NCI-H187 treated with DMSO at 0.1 percent for 48 hours (cell line): ENCODE measurements at regions not wholly inside any gene's neighbourhood (a gene's known extent, or its start where the extent isn't known, plus 50 kb on each side); places are given as distances from the start of the nearest gene placed in this dataset.

ENCODE experiments used
- DNase-seq: peaks from one replicate; lab custom pipeline; 2025; lab: John Stamatoyannopoulos, UW

DNA sequence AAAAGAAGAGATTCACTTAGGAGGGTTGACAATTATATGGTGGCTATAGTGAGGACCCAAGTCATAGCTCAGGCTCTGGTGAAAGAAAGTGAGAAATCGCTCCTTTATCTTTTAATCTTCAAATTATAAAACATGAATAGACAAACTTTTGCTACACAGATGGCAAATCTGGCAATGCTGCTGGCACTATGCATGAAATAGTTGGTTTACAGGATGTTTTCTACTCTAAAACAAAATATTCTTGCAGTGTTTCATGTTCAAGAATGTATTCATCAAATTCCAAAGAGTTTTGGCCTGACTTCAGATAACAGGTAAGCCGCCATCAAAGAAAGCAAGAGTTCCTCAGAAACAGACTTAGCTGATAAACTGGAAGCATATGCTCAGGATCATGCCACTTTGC, 801.2 kb downstream of the C4orf33 start:
- no peak for DNase-seq

DNA sequence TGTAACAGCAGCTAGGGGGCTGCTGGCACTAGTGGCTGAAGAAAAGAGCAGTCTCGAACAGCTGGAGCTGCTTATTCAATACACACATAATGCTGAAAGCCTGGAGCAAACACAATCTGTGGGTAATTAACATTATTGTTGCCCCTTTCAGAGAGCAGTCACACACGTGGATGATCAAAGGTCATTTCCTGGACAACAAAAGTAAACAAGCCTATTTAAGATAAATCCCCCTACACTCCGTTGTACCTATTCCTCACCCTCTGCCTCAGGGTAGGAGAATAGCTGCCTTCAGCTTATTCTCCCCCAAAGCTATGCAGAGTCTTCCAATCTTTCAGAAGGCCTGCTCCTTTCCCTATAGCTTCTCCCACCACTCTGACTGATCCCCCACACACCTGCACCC, 803.9 kb downstream of the C4orf33 start:
- no peak for DNase-seq

GRCh38 chr4:129900430-129900953, 804.5 kb downstream of the C4orf33 start:
- no peak for DNase-seq

GRCh38 chr4:129901205-129901604, 805.3 kb downstream of the C4orf33 start:
- no peak for DNase-seq

- DNase-seq, result no peak
These were observed 807.9 kb downstream of the C4orf33 start for GRCh38 chr4:129903861-129904260.

DNA sequence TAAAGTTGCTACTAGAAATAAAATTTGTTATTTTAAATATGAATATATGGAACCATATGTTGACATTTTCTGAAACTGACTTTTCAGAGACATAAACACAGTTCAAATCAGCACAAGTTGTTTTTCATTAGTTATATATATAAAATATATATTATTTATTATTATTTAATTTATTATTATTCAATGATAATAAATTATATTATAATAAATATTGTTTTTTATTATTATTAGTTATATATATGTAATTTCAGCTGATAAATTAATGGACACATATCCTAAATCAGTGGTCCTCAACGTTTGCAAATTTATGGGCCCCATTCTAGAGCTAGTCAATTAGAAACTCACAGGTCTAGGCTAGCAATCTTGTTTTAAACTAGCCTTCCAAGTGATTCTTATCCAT, 809.3 kb downstream of the C4orf33 start:
- DNase-seq, result no peak

- no peak for DNase-seq
These were observed 812.2 kb downstream of the C4orf33 start for GRCh38 chr4:129908117-129908516.

GRCh38 chr4:129916991-129917390, 821.0 kb downstream of the C4orf33 start:
- no peak for DNase-seq

- DNase-seq, result no peak
These were observed 821.7 kb downstream of the C4orf33 start for GRCh38 chr4:129917651-129918050.

- no peak for DNase-seq
These were observed 831.0 kb downstream of the C4orf33 start for GRCh38 chr4:129926936-129927335.

GRCh38 chr4:129929052-129929451, 833.1 kb downstream of the C4orf33 start:
- DNase-seq, result no peak

DNA sequence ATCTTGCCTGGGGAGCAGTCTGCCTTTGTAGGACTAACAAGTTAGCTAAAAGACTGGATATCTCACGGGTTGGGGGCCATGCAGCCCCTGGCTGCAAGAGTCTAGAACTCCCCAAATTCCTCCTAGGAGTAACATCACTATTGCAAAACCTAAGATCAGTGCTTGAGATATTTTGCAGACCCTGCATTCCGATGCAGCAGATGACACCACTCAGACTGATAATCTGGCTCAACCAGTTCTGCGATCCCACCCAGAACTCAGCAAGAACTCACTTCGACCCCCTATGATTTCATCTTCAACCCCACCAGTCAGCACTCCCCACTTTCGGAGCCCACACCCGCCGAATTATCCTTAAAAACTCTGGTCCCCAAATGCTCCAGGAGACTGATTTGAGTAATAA, 834.0 kb downstream of the C4orf33 start:
- DNase-seq, result no peak

GRCh38 chr4:129950217-129950616, 854.3 kb downstream of the C4orf33 start:
- no peak for DNase-seq

- DNase-seq, result no peak
These were observed 870.2 kb downstream of the C4orf33 start for GRCh38 chr4:129966175-129966574.

GRCh38 chr4:129968366-129968765, 872.4 kb downstream of the C4orf33 start:
- DNase-seq, result no peak

DNA sequence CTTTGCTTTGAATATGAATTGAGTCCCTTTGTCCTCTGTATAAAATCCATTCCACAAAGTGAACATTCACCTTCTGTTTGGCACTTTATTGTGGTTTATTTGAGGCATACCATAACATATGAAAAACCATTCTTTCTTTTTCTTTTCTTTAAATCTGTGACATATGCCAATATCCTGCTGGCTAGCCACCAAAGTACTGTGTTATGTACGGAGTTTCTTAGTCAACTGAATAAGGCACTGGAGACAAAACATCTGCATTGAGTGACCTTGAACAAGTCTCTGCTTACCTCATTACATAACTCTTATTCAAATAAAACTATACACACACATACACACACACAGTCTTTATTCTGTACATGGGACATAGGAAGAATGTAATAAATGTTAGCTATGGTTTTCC, 872.8 kb downstream of the C4orf33 start:
- no peak for DNase-seq

DNA sequence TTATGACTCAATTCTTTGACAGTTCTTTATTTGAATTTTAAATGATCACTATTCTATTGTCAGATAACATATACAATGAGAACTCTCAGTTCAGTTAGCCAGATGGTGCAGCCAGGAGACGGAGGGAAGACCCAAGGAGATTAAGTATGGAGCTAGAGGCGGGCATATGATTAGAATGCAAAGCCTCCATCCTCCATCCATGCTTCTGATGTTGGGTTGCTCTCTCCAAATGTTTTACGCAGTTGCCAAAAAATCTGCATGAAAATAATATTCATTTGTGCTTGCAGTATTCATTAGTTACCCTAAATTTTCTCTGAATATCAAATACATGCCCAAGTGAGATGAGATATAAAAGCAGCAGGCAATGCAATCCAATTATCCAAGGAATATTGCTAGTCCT, 874.8 kb downstream of the C4orf33 start:
- no peak for DNase-seq

DNA sequence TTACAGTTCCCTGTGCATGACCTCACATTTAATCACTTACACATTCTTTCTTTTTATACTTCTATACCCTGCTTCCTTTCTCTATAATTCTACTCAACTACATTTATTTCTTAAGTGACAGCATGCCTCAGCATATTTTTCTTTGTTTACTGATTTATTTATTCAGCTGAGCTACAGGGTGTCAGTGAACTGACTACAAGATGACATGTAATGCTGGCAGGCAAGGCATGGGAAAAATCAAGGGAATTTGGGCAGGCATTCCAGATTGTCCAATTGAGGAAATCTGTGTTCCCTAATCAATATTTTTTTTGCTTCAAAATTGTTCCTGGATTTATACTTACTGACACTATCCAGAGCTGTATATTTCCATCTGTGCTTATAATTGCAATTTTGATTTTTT, 875.5 kb downstream of the C4orf33 start:
- DNase-seq, result no peak

DNA sequence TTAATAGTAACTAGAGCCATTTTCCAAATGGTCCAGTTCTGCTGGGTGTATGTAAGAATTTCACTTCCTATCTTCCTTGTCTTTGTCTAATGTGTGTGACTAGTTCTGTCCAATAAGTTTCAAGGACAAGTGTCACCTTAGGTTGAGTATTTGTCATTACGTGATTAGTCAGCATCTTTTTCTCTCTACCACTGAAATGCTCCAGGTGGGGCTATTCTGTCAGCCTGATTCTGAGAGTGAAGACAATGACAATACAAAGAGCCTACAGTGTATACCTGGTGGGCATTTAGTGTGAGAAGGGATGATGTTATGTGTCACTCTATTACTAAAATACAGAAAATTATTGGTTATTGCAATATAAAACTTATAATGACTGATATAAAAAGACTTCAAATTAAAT, 876.3 kb downstream of the C4orf33 start:
- no peak for DNase-seq

- DNase-seq, result no peak
These were observed 878.8 kb downstream of the C4orf33 start for GRCh38 chr4:129974730-129975129.

DNA sequence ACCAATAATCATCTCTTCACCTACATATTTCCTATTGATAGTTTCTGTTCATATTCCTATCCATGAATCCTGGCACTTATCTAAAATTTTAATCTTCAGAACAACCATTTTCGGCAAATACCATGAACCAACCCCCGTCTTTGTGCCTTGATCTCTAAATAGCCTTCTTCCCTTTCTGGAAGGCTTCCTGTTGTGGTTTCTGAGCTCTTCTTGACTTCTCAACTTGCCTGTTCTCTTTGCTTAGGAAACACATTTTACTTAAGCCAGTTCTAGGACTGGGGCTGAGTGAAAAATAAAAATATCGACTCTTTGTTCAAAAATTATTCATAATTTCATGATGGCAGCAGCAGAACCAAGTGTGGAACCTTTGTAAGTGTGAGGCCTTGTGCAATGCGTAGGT, 882.4 kb downstream of the C4orf33 start:
- no peak for DNase-seq

- DNase-seq, result no peak
These were observed 893.0 kb downstream of the C4orf33 start for GRCh38 chr4:129988957-129989356.

DNA sequence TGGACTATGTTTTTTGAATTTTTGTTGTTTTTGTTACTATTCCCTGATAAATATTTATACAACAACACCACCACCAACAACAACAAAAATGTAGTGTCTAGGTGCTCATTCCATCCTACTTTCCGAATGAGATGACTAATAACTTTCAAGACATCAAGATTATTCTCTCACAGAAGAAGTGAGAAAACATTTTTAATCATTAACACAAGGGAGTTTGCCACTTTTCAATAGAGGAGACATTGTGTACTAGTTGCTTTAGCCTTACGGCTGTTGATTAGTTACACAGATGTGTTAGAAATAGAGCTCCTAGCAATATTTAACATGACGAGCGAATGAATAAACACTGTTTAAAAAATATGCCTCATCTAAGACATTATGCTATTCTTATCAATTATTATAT, 898.8 kb downstream of the C4orf33 start:
- DNase-seq, result no peak

- DNase-seq, result no peak
These were observed 902.6 kb downstream of the C4orf33 start for GRCh38 chr4:129998436-129999150.
